Loucy (cell line): ENCODE measurements at regions not wholly inside any gene's neighbourhood (a gene's known extent, or its start where the extent isn't known, plus 50 kb on each side); places are given as distances from the start of the nearest gene placed in this dataset.

Experiments
- H2AFZ ChIP-seq: fragments of 200-600 bp; sonication (generic); 2 replicates; pipeline ENCODE4 v1.6.0; 2016; ENCODE audit warnings: antibody characterized with exemption, mild to moderate bottlenecking, low read length, moderate library complexity
- H3F3A ChIP-seq: fragments of 200-600 bp; 2 replicates; pipeline ENCODE4 v1.6.0; 2016; ENCODE audit warnings: antibody characterized with exemption, low read depth, mild to moderate bottlenecking
- H3K27me3 ChIP-seq: fragments of 200-600 bp; sonication (generic); 2 replicates; pipeline ENCODE4 v1.6.1; 2014; ENCODE audit warnings: low read length, mild to moderate bottlenecking; ENCODE audit not compliant: insufficient read depth, poor library complexity, severe bottlenecking
- H3K36me3 ChIP-seq: fragments of 200-600 bp; sonication (generic); 2 replicates; pipeline ENCODE4 v1.6.1; 2016; ENCODE audit warnings: low read length; ENCODE audit not compliant: insufficient read depth
- H3K4me1 ChIP-seq: fragments of 200-600 bp; sonication (generic); 2 replicates; pipeline ENCODE4 v1.5.1; 2014; ENCODE audit warnings: low read length, mild to moderate bottlenecking; ENCODE audit not compliant: insufficient read depth, poor library complexity, severe bottlenecking
- H3K4me2 ChIP-seq: fragments of 200-600 bp; sonication (generic); 2 replicates; pipeline ENCODE4 v1.6.0; 2014; ENCODE audit warnings: antibody characterized with exemption, low read length, low read depth, mild to moderate bottlenecking; ENCODE audit not compliant: poor library complexity, severe bottlenecking
- H3K4me3 ChIP-seq: fragments of 200-600 bp; sonication (generic); 2 replicates; pipeline ENCODE4 v1.5.1; 2014; ENCODE audit warnings: low read length, mild to moderate bottlenecking, mixed read lengths; ENCODE audit not compliant: poor library complexity, severe bottlenecking
- H3K79me2 ChIP-seq: fragments of 200-600 bp; sonication (generic); 2 replicates; pipeline ENCODE4 v1.6.1; 2014; ENCODE audit warnings: low read length; ENCODE audit not compliant: insufficient read depth
- H3K9ac ChIP-seq: fragments of 200-600 bp; sonication (generic); 2 replicates; pipeline ENCODE4 v1.6.0; 2014; ENCODE audit warnings: mild to moderate bottlenecking, low read depth, low read length, moderate library complexity; ENCODE audit not compliant: poor library complexity, severe bottlenecking
- H3K9me2 ChIP-seq: fragments of 200-600 bp; sonication (generic); replicated peaks from 2 replicates; pipeline ENCODE4 v1.6.1; 2016; ENCODE audit warnings: low read depth, low read length, mixed read lengths
- H3K9me3 ChIP-seq: fragments of 200-600 bp; sonication (generic); 2 replicates; pipeline ENCODE4 v1.6.1; 2014; ENCODE audit warnings: mild to moderate bottlenecking, antibody characterized with exemption, low read length, low read depth; ENCODE audit not compliant: insufficient read depth
- H4K20me1 ChIP-seq: fragments of 200-600 bp; sonication (generic); 2 replicates; pipeline ENCODE4 v1.6.0; 2014; ENCODE audit warnings: antibody characterized with exemption, low read length, mild to moderate bottlenecking; ENCODE audit not compliant: insufficient read depth, poor library complexity, severe bottlenecking
- EZH2phosphoT487 ChIP-seq: fragments of 200-600 bp; IDR thresholded peaks from 2 replicates; pipeline ENCODE4 v1.6.1; 2018; ENCODE audit warnings: antibody characterized with exemption, mild to moderate bottlenecking, moderate library complexity, borderline replicate concordance
- TF ChIP-seq, protein P1 (sequence below): fragments of 200-600 bp; sonication (generic); conservative IDR thresholded peaks from 2 replicates; pipeline ENCODE4 v1.5.1; 2014; ENCODE audit warnings: mild to moderate bottlenecking, antibody characterized with exemption, low read length

DNA sequence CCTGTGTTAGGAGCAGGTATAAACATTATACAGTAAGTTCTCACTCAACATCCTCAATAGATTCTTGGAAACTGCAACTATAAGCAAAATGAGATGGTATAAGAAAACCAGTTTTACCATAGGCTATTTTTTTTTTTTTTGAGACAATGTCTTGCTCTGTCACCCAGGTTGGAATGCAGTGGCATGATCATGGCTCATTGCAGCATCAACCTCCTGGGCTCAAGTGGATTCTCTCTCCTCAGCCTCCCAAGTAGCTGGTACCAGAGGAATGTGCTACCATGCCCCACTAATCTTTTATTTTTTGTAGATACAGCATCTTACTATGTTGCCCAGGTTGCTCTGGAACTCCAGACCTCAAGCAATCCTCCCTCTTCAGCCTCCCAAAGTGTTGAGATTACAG is 50.1 kb upstream of the ADRB2 start:
- Histone ChIP-seq H3K79me2 (no peaks in the 10 kb centered on the region), H3K9ac (no peak overlapping the region), H3K4me2 (no peak overlapping the region), H3K36me3 (no peaks in the 10 kb centered on the region), H4K20me1 (no peaks in the 10 kb centered on the region), H3K9me3 (no peaks in the 10 kb centered on the region), H3K27me3 (no peaks in the 10 kb centered on the region), H3K4me1 (peaks cover 9% of the 10 kb centered on the region), H3F3A (no peaks in the 10 kb centered on the region), H3K9me2 (no peaks in the 10 kb centered on the region), H3K4me3 (no peak overlapping the region), H2AFZ (no peak overlapping the region)
- TF ChIP-seq, protein P1, sequence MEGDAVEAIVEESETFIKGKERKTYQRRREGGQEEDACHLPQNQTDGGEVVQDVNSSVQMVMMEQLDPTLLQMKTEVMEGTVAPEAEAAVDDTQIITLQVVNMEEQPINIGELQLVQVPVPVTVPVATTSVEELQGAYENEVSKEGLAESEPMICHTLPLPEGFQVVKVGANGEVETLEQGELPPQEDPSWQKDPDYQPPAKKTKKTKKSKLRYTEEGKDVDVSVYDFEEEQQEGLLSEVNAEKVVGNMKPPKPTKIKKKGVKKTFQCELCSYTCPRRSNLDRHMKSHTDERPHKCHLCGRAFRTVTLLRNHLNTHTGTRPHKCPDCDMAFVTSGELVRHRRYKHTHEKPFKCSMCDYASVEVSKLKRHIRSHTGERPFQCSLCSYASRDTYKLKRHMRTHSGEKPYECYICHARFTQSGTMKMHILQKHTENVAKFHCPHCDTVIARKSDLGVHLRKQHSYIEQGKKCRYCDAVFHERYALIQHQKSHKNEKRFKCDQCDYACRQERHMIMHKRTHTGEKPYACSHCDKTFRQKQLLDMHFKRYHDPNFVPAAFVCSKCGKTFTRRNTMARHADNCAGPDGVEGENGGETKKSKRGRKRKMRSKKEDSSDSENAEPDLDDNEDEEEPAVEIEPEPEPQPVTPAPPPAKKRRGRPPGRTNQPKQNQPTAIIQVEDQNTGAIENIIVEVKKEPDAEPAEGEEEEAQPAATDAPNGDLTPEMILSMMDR: no peak
- TF ChIP-seq EZH2phosphoT487: no peak
